ENCODE measurements at regions not wholly inside any gene's neighbourhood (a gene's known extent, or its start where the extent isn't known, plus 50 kb on each side); places are given as distances from the start of the nearest gene placed in this dataset.

GRCh38 chr16:65727534-65728137 is 605.8 kb upstream of the CDH11 start:
- FAIRE-seq, result no peak
- TF ChIP-seq CTCF (IDR thresholded peaks at IDR 0.05; ENCODE audit: insufficient read depth, low read length, severe bottlenecking), result no peak
- Histone ChIP-seq H3K4me3 (ENCODE audit: low read depth, low read length) (no peak overlapping the region), H3K27me3 (ENCODE audit: control insufficient read depth, insufficient read depth, low read length) (no peaks in the 10 kb centered on the region), H3K36me3 (ENCODE audit: control insufficient read depth, insufficient read depth, low read length) (no peaks in the 10 kb centered on the region)
- DNase-seq (ENCODE audit: low read depth), result no peak

GRCh38 chr16:65725156-65725845 is 603.4 kb upstream of the CDH11 start:
- Histone ChIP-seq H3K36me3 (ENCODE audit: control insufficient read depth, insufficient read depth, low read length) (no peaks in the 10 kb centered on the region), H3K4me3 (ENCODE audit: low read depth, low read length) (no peak overlapping the region), H3K27me3 (ENCODE audit: control insufficient read depth, insufficient read depth, low read length) (no peaks in the 10 kb centered on the region)
- DNase-seq (ENCODE audit: low read depth) (no peak), FAIRE-seq (no peak)
- TF ChIP-seq CTCF (IDR thresholded peaks at IDR 0.05; ENCODE audit: insufficient read depth, low read length, severe bottlenecking), result no peak

GRCh38 chr16:65722429-65722828 is 600.6 kb upstream of the CDH11 start:
- H3K27me3 ChIP-seq (ENCODE audit: control insufficient read depth, insufficient read depth, low read length), result no peaks in the 10 kb centered on the region
- no peak for DNase-seq (ENCODE audit: low read depth)
- no peak for TF ChIP-seq CTCF (IDR thresholded peaks at IDR 0.05; ENCODE audit: insufficient read depth, low read length, severe bottlenecking)
- no peaks in the 10 kb centered on the region for H3K36me3 ChIP-seq (ENCODE audit: control insufficient read depth, insufficient read depth, low read length)
- H3K4me3 ChIP-seq (ENCODE audit: low read depth, low read length), result no peak overlapping the region
- no peak for FAIRE-seq

GRCh38 chr16:65717846-65718245 is 596.0 kb upstream of the CDH11 start:
- H3K36me3 ChIP-seq (ENCODE audit: control insufficient read depth, insufficient read depth, low read length), result no peaks in the 10 kb centered on the region
- H3K27me3 ChIP-seq (ENCODE audit: control insufficient read depth, insufficient read depth, low read length), result no peaks in the 10 kb centered on the region
- FAIRE-seq (no peak), DNase-seq (ENCODE audit: low read depth) (no peak)
- TF ChIP-seq CTCF (IDR thresholded peaks at IDR 0.05; ENCODE audit: insufficient read depth, low read length, severe bottlenecking), result no peak
- H3K4me3 ChIP-seq (ENCODE audit: low read depth, low read length), result no peak overlapping the region

- FAIRE-seq, result no peak
- H3K27me3 ChIP-seq (ENCODE audit: control insufficient read depth, insufficient read depth, low read length), result no peaks in the 10 kb centered on the region
- no peak for TF ChIP-seq CTCF (IDR thresholded peaks at IDR 0.05; ENCODE audit: insufficient read depth, low read length, severe bottlenecking)
- H3K4me3 ChIP-seq (ENCODE audit: low read depth, low read length), result no peak overlapping the region
- no peaks in the 10 kb centered on the region for H3K36me3 ChIP-seq (ENCODE audit: control insufficient read depth, insufficient read depth, low read length)
- DNase-seq (ENCODE audit: low read depth), result no peak
These were observed 595.2 kb upstream of the CDH11 start for GRCh38 chr16:65716737-65717700.

Data from bronchial epithelial cell (primary cell).